Endodermal cell (in vitro differentiated cells): ENCODE measurements at regions not wholly inside any gene's neighbourhood (a gene's known extent, or its start where the extent isn't known, plus 50 kb on each side); places are given as distances from the start of the nearest gene placed in this dataset.

Experiments used
- DNase-seq: peaks from one replicate; pipeline ENCODE4 v3.0.0-alpha.2; 2017
- H3K27ac ChIP-seq: 2 replicates; pipeline ENCODE4 v1.5.1; 2013; ENCODE audit warnings: mild to moderate bottlenecking, low read depth, low read length, moderate library complexity
- H3K27me3 ChIP-seq: 2 replicates; pipeline ENCODE4 v1.6.1; 2013; ENCODE audit warnings: mild to moderate bottlenecking, low read length, moderate library complexity; ENCODE audit not compliant: insufficient read depth, control insufficient read depth, poor library complexity, severe bottlenecking
- H3K36me3 ChIP-seq: 2 replicates; pipeline ENCODE4 v1.7.0; 2013; ENCODE audit warnings: mild to moderate bottlenecking, low read length, moderate library complexity; ENCODE audit not compliant: control insufficient read depth, insufficient read depth
- H3K4me1 ChIP-seq: one replicate; pipeline ENCODE4 v1.7.0; 2013; ENCODE audit warnings: low read length; ENCODE audit not compliant: control insufficient read depth, insufficient read depth
- H3K4me3 ChIP-seq: 2 replicates; pipeline ENCODE4 v1.5.1; 2013; ENCODE audit warnings: mild to moderate bottlenecking, low read length, moderate library complexity
- H3K9ac ChIP-seq: 2 replicates; pipeline ENCODE4 v1.6.1; 2013; ENCODE audit warnings: mild to moderate bottlenecking, low read length, moderate library complexity; ENCODE audit not compliant: poor library complexity, severe bottlenecking; ENCODE audit errors: extremely low read depth
- H3K9me3 ChIP-seq: 2 replicates; pipeline ENCODE4 v1.6.1; 2013; ENCODE audit warnings: mild to moderate bottlenecking, low read length, moderate library complexity; ENCODE audit not compliant: control insufficient read depth
- H3K27ac Mint-ChIP-seq: 2 replicates; pipeline ENCODE4 v1.8.0; 2020; ENCODE audit warnings: mixed read lengths
- H3K27me3 Mint-ChIP-seq: 2 replicates; pipeline ENCODE4 v1.8.0; 2021; ENCODE audit warnings: mild to moderate bottlenecking, mixed read lengths; ENCODE audit not compliant: insufficient read depth
- H3K36me3 Mint-ChIP-seq: 2 replicates; pipeline ENCODE4 v1.8.0; 2020; ENCODE audit warnings: low read depth, mixed read lengths
- H3K4me1 Mint-ChIP-seq: 2 replicates; pipeline ENCODE4 v1.8.0; 2020; ENCODE audit warnings: mixed read lengths
- H3K4me3 Mint-ChIP-seq: 2 replicates; pipeline ENCODE4 v1.8.0; 2020; ENCODE audit warnings: mild to moderate bottlenecking, moderate library complexity, mixed read lengths
- H3K9me3 Mint-ChIP-seq: 2 replicates; pipeline ENCODE4 v1.8.0; 2020; ENCODE audit warnings: mild to moderate bottlenecking, mixed read lengths
- CTCF ChIP-seq: fragments of 200-600 bp; sonication (generic); conservative IDR thresholded peaks from 2 replicates; pipeline ENCODE4 v1.5.0; 2021; ENCODE audit warnings: antibody characterized with exemption, mild to moderate bottlenecking
- WGBS, 2 experiments: methylation state at CpG; one replicate each; pipeline versions ENCODE4 v1.1.5 to v1.1.7; 2013; ENCODE audit warnings: missing lambda C conversion rate in 2 of 2, mixed read lengths in 1 of 2; ENCODE audit not compliant: insufficient coverage in 1 of 2, insufficient read length in 1 of 2; 5-methylcytosine and 5-hydroxymethylcytosine counted together

GRCh38 chr7:19249281-19249680 lies 104.1 kb upstream of the FERD3L start:
- Mint-ChIP-seq H3K27me3 (no peaks in the 10 kb centered on the region), H3K4me3 (no peak overlapping the region), H3K9me3 (no peaks in the 10 kb centered on the region), H3K4me1 (no peaks in the 10 kb centered on the region), H3K27ac (no peak overlapping the region), H3K36me3 (no peaks in the 10 kb centered on the region)
- WGBS, 2 experiments, result 79 to 89% methylated on average over 3 to 4 of the region's 4 CpGs
- Histone ChIP-seq H3K9me3 (no peaks in the 10 kb centered on the region), H3K4me1 (no peaks in the 10 kb centered on the region), H3K27ac (no peak overlapping the region), H3K36me3 (no peaks in the 10 kb centered on the region), H3K9ac (no peak overlapping the region), H3K4me3 (no peak overlapping the region), H3K27me3 (no peaks in the 10 kb centered on the region)
- DNase-seq, result no peak
- TF ChIP-seq CTCF, result no peak

GRCh38 chr7:19248681-19249080 lies 103.5 kb upstream of the FERD3L start:
- Mint-ChIP-seq H3K36me3 (no peaks in the 10 kb centered on the region), H3K27ac (no peak overlapping the region), H3K27me3 (no peaks in the 10 kb centered on the region), H3K4me1 (no peaks in the 10 kb centered on the region), H3K9me3 (no peaks in the 10 kb centered on the region), H3K4me3 (no peak overlapping the region)
- Histone ChIP-seq H3K27ac (no peak overlapping the region), H3K4me1 (no peaks in the 10 kb centered on the region), H3K9ac (no peak overlapping the region), H3K9me3 (no peaks in the 10 kb centered on the region), H3K4me3 (no peak overlapping the region), H3K36me3 (no peaks in the 10 kb centered on the region), H3K27me3 (no peaks in the 10 kb centered on the region)
- no peak for DNase-seq
- WGBS, 2 experiments, result 89 to 100% methylated on average over 1 to 2 of the region's 2 CpGs
- TF ChIP-seq CTCF, result no peak

GRCh38 chr7:19248115-19248514 lies 102.9 kb upstream of the FERD3L start:
- Histone ChIP-seq H3K9ac (no peak overlapping the region), H3K4me3 (no peak overlapping the region), H3K9me3 (no peaks in the 10 kb centered on the region), H3K4me1 (no peaks in the 10 kb centered on the region), H3K27ac (no peak overlapping the region), H3K36me3 (no peaks in the 10 kb centered on the region), H3K27me3 (no peaks in the 10 kb centered on the region)
- TF ChIP-seq CTCF, result no peak
- H3K27ac Mint-ChIP-seq, result no peak overlapping the region
- no peak for DNase-seq
- H3K9me3 Mint-ChIP-seq, result no peaks in the 10 kb centered on the region
- no peaks in the 10 kb centered on the region for H3K4me1 Mint-ChIP-seq
- WGBS, 2 experiments, result 89 to 94% methylated on average over 2 of the region's 2 CpGs
- no peak overlapping the region for H3K4me3 Mint-ChIP-seq
- no peaks in the 10 kb centered on the region for H3K27me3 Mint-ChIP-seq
- no peaks in the 10 kb centered on the region for H3K36me3 Mint-ChIP-seq
